Colon (tissue), 2 donors: ENCODE measurements at regions not wholly inside any gene's neighbourhood (a gene's known extent, or its start where the extent isn't known, plus 50 kb on each side); places are given as distances from the start of the nearest gene placed in this dataset.

Source experiments
- FAIRE-seq: peaks from 2 replicates; lab custom pipeline; 2012; peaks lifted over from hg19 to GRCh38; lab: Jason Lieb, UNC
- donor health status: control.
- donor health status: control.

DNA sequence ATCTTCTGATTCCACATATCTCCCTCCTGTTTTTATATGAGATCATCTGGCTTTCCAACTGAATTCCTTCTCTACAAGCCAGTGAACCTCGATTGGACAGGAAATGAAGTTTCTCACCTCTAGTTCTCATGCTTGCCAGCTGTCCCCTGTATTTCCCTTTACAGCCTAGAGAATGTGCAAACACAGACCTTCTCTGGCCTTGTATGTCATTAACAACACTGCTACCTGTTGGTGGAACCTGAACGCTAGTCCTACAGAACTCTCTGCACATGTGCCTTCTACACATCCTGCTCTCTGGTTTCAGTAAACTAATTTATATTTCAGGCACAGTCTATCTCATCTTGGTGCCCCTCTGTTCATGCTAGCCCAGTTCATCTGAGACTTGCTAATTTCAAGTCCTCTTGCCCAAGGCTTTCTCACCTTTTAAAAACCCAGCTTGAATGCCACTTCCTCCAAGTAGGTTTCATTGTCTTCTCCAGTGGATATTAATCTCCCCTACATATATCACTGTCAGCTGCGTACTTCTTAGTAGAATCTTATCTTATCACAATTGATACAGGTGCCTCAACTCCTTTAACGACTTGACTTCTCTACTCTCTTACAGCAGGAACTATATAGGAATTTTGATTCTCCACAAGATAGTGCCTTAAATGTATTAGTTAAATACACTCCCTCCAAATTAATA is 549.9 kb downstream of the PLPP3 start:
- no peak for FAIRE-seq

DNA sequence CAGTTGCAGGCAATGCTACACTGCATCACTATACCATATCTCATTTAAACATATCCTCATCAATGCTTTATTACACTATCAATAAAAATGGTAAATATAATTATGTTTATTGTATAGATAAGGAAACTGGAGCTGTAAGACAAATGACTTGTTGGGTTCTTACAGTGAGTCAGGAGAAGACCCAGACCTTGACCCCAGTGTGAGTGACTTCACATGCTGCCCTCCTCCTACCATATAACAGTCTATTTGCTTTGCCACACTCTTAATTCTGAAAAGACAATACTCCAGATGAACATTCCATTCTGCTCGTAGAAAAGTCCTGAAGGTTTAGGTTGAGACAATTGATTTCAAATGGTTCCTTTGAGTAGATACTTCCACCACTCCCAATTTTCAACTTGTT is 550.5 kb downstream of the PLPP3 start:
- FAIRE-seq: no peak

DNA sequence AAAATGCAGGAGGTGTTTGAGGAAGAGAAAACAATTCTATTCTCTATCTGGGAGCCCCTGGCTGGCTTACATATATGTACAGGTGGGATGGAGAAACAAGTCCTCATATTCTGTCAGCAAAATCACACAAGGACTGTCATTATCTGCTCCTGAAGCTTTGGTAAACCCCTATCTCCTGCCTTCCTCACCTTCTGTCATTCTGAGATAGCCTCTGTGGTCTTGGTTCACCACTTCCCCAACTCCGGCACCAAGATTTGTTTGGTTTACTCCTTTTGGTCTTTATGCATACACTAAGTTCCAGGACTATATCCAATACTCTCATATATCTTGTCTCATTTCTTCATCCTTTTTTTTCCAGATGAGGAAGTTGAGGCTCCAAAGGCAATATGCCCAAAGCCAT is 551.1 kb downstream of the PLPP3 start:
- no peak for FAIRE-seq

DNA sequence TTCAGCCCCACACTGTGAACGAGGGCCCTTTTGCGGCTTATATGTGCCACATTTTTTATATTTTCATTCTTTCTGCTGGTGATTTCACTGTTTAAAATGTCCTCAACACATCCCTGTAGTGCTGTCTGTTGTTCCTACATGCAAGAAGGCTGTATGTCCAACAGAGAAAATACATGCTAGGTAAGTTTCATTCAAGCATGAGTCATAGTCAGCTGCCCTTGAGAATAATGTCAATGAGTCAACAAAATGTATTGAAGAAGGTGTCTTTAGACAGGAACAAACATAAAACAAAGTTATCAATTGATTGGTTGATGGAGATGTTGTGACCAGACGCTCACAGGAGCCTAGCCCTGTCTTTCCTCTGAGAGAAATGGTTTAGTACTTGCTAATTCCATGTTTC is 553.4 kb downstream of the PLPP3 start:
- FAIRE-seq: no peak

DNA sequence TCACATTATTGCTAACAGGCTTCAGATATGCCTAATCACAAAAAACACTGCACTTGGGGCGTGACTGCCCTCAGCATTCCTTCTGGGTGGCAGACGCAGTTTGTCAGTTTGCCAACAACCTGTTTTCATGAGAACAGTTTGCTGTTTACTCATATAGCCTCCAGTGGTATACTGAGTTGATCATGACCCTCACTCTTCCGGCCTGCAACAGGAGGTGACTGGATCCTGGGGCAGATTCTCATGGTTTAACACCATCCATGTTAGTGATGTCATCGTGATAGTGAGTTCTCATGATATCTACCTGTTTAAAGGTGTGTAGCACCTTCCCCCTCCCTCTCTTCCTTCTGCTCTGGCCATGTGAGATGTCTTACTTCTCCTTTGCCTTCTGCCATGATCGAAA is 555.2 kb downstream of the PLPP3 start:
- no peak for FAIRE-seq

DNA sequence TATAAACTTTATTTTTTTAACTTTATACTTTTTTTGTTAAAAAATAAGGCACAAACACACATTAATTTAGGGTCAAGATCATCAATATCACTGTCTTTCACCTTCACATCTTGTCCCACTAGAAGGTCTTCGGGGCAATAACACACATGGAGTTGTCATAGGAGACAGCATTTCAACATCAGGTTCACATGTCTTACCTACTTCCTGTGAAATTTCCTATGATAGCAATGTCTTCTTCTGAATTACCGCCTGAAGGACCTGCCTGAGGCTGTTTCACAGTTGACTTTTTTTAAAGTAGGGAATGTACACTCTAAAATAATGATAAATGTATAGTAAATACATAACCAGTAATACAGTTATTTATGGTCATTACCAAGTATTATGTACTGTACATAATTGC is 559.4 kb downstream of the PLPP3 start:
- no peak for FAIRE-seq

DNA sequence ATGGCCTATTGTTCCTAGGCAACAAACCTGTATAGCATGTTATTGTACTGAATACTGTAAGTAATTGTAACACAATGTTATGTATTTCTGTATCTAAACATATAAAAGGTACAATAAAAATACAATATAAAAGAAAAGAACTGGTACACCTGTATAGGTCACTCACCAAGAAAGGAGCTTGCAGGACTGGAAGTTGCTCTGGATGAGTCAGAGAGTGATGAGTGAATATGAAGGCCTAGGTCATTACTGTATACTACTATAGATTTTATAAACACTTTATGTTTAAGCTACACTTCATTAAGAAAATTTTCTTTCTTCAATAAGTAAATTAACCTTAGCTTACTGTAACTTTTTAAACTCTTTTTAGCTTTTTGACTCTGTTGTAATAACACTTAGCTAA is 559.9 kb downstream of the PLPP3 start:
- no peak for FAIRE-seq

DNA sequence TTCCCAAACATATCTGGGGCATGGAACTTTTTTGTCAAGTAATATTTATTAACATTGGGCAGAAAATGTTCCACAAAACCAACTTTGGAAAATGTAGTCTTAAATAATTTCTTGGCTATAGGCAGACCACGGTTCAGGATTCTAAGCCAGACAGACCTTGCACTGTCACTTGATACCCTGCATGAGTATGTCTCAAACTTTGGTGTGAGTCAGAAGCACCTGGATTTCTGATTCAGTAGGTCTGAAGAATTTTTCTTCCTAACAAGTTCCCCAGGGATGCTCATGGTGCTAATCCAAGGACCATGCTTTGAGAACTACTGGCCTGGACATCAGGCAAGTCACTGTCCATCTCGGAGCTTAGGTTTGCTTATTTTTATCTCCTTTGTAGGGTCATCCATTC is 562.0 kb downstream of the PLPP3 start:
- FAIRE-seq: no peak

DNA sequence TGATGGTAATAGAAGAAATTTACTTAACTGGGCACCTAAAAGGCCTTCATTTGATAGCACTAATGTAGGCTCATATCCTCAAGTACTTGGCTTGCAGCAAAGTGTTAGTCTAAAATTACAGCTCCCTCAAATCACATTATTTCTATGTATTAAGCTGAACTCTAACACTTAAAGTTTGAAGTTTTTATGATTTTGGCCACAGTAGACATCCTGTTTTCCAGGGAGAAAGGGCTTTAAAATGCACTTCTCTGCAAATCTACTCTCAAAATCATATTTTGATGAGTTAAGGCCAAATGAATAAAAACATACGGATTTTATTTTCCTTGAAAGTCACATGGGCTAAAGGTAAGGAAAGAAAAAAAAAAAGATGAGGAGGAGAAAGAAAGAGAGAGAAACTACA is 575.5 kb downstream of the PLPP3 start:
- FAIRE-seq: no peak

DNA sequence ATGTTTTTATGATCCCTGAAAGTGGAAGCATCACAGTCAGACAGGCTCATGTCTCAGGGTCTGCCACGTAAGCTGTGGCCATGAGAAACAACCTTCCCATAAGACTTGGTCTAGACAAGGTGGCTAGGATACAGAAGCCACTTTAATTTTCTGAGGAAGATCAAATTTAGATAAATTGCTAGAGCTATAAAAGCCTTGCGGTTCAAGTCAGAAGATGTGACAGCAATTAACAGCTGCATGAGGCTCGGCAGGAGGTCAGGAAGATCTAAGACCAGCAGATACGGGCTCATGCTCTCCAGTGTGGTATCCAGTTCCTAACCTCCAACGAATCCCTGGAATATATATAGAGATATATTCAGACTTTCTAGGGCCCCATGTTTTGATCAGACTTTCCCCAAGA is 577.1 kb downstream of the PLPP3 start:
- FAIRE-seq: no peak

DNA sequence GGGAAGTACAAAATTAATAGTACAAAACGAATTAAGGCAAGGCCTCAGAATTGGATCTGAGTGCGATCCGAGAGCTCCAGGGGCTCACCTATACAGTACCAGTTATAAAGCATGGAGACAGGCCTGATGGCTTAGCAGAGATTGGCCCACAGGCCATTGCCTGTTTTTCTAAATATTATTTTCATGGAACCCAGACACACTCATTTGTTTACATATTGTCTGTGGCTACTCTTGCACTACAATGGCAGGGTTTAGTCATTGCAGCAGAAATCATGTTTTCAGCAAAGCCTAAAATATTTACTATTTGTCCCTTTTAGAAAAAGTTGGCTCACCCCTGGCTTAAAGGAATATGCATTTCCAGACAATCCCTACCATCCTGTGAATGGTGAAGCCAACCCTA is 578.9 kb downstream of the PLPP3 start:
- no peak for FAIRE-seq

DNA sequence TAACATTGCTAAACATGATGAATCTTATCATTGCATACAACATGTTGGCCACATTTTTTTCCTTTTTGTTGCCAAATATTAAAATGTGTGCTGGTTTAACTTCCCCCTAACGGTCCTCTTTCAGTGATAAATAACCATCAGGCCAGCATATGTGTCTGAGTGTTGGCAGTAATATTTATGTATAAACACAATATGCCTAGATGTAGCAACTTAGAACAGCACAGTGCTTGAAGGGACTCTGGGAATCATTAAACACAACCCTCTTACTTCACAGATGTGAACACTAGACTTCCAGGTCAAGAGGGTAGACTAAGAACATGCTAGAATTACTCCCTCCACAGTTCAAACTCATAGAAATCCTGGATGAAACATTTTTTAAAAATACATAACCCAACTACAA is 581.8 kb downstream of the PLPP3 start:
- FAIRE-seq: no peak

DNA sequence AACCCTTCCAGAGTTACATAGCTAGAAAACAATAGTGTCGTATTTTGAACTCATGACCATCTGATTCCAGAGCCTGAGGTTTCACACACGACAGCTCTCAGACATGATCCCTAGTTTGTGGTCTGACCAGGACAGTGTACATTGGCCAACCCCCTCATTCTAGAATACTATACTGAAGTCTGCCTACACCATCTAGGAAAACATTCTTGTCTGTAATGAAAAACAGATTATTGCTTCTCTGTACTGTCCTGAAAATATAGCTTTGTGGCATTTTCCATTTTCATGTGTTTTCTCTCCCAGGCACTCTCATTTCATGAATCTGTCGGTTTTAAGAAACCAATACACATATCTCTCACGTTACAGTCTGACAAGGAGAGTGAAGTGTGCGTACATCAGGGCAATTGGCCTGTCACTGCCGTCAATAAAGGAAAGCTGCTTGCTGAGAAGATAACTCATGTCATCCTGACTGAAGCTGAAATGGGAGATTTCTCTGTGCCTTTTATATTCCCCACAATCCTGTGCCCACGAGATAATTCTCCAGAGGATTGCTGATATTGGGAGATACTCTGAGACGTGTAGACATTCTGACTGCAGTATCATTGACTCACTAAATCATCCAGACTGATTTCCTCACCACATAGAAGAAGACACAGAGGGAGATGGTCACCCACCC is 585.6 kb downstream of the PLPP3 start:
- FAIRE-seq: no peak

DNA sequence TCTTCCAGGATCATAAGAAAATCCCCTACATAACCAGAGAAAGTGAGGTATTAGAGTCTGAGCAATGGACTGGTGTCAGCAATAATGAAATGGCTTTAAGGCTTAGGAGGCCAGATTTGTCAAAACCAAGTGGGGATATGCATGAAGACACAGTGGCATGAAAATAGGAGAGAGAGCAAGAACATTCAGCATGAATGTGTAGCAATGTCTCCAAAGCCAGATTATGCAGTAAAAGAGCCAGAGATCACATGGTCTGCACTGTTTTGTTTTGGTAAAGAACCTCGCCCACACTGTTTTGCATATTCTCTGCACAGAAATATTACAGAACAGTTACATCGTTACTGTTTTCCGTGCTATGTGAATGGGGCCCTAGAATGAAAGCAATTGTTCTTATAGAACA is 589.4 kb downstream of the PLPP3 start:
- FAIRE-seq: no peak

DNA sequence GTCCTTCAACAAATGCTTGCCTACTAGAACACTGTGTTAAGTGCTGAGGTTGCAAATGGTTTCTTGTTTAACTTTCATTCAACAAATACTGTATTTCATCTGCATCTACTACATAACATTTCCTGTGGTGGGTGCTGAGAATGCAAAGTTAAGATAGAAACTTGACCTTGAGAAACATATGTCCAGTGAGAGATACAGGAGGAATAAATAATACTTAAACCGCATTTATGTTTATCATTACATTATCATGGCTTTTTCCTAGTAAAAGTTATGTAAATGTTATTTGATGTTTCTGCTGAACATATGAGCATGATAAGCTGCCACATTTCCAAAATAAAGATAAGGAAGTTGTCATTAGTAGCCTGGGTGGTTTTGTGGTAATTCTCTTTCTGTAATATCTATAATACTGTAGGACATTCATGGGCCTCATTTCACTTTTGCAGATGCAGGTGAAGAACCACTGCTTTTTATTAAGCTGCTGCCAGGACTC is 590.4 kb downstream of the PLPP3 start:
- no peak for FAIRE-seq

DNA sequence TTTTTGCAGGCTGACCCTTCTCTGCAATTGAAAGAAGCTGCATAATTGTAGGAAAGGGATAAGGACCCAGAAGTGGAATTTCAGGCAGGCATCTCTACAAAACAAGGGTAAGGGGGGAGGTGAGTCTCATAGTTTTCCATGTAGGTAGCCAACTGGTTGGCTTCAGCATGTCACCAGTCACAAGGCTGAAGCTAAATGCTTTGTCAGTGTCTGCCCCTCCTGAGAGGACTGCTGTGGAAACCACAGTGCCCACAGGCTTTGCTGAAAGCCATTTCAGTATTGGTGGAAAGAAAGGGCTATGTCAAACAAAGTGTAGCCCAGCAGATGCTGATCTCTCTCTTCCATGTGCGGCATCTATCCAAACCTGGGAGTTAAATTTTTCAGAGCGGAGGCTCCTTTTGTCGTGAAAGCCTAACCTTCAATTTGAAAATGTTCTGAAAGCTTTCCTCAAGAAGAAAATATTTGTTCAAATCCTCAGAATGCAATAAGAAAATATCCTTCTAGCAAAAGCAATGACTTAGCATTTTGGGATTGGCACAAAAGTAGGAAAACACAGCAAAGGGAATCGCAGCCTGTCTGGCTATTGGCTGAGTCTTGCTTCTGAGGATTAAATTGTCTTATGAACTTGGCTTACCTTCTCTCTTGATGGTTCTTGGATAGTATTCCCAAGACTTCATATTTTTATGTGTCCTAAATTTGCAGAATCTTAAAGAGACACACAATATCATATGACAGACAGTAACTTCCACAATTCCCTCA is 591.7 kb downstream of the PLPP3 start:
- FAIRE-seq: no peak

DNA sequence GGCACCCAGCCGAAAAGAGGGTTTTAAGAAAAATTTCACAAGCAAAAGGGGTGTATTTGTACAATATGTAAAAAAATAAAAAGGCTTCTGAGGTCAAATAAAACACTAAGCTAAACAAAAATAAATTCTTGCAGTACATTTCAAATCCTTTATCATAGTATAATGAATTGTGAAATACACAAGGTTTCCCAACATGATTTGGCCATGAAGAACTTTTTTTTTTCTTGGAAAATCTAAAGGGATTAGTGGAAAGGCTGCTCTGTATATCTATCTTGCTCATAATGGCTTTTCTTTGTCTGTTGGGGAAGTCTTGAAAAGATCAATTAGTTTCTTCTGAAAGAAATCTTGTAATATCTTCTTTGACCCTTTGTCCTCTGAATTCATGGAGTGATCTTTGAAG is 593.4 kb downstream of the PLPP3 start:
- FAIRE-seq: no peak

DNA sequence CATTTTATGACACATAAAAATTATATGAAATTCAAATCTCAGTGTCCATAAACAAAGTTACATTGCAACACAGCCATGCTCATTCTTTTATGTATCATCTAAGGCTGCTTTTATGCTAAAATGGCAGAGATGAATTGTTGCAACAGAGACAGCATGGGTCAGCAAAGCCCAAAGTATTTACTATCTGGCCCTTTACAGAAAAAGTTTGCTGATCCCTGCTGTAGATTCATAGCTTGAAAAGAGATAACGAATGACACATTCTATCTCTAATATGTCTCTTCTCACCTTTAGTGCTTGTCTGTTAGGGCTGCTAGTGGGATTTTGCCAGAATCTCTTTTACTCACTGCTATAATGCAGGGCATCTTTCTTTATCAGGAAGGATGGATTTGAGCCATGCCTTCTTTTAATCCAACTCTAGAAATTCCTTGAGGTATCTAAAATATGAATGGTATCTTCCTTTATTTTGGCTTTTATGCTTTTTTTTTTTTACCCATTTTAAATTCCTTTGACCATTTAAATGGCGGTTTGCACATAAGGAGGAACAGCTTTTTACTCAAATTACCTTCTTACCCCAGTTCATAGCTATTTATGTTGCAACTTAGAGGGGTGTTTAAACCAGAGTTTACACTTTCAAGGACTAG is 598.2 kb downstream of the PLPP3 start:
- FAIRE-seq: no peak

DNA sequence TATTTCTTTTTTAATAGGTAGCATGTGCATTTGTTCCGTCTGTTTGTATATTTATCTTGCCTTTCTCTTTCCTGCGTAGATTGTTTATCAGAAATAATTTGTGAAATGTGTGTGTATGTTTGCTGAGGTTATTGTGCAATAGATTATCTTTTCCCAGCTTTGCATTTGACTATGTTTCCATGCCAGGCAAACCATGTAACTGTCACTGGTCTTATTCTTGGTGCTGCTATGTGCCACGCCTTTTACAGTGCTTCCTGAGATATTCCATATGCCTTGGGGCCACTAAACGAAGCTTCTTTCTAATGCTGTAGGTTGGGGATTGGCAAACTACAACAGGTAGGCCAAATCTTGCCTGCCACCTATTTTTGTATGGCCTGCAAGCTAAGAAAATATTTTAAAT is 598.8 kb downstream of the PLPP3 start:
- FAIRE-seq: no peak

DNA sequence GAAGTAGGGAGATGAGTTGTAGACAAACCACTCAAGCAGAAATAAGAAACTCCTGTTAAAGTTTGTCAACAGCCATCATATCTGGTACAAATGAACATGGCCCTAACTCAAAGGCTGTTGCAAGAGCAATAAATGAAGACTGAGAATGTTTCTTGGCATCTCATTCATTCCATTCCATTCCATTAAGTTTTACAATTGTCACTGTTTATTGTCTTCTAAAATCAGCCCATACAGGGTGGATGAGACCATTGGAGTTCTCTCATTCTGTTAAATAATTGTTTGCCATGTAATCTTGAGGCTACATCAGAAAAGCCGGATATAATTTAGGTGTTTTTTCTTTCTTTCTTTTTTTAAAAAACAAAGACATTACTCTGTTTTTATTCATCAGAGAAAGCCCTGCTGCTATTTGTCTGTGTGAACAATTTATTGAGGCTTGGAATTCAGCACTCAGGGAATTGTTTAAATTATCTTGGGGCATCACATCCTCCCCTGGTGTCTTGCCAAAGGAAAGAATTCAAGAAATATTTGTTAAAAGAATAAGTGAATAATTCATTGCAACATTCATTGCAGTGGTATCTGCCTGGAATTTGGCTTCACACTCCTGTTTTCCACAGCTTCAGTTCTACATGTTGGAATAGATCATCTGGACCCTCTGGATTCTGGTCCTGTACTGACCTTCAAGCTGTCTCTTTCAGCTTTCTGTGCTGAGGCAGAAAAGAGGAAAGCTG is 604.5 kb downstream of the PLPP3 start:
- FAIRE-seq: no peak

DNA sequence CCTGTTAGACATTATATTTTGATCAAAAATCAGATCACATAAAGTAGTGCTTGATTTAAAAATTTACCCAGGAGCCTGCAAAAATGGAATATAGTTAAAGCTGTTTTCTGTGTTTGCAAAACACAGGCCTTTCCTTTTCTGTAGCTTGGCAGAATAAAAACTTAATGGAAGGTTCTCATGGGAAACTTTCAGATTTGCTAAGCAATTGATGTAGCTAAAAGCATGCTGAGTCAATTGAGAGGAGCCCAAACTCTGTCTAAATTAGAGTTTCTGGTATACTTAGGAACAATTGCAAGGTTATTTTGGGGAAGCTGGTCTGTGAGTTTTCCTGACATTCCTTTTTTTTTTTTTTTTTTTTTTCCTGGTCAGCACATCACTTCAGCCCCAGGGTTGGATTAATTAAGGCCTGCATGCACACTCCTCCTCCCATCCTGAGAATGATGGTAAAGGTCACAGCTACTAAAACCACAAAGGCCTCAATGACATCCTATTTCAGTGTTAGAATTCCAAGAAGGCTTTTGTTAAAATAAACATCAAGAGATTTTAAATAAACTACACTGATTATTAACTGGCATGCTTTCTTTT is 608.7 kb downstream of the PLPP3 start:
- no peak for FAIRE-seq

DNA sequence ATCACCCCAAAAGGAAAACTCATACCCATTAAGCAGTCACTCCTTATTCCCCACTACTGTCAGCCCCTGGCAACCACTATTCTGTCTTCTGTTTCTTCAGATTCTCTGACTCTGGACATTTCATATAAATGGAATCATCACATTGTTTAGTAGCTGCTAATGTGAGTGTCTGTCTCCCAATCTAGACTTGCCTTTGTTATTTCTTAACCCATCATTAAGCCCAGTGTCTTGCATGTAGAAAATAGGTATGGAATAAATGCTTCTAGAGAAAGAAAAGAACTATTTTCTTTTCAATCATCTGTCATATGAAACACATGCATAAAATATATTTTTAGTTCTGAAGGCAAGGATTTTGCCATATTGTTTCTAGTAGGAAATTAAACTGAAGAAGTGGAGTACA is 610.0 kb downstream of the PLPP3 start:
- no peak for FAIRE-seq
